GM12874 (cell line): ENCODE measurements at regions not wholly inside any gene's neighbourhood (a gene's known extent, or its start where the extent isn't known, plus 50 kb on each side); places are given as distances from the start of the nearest gene placed in this dataset.

Source experiments
- TF ChIP-seq, protein P1 (sequence below): IDR thresholded peaks from 2 replicates; pipeline ENCODE4 v1.5.1; 2011; ENCODE audit warnings: low read depth, mild to moderate bottlenecking, control low read depth, low read length, moderate library complexity; ENCODE audit not compliant: insufficient read depth

DNA sequence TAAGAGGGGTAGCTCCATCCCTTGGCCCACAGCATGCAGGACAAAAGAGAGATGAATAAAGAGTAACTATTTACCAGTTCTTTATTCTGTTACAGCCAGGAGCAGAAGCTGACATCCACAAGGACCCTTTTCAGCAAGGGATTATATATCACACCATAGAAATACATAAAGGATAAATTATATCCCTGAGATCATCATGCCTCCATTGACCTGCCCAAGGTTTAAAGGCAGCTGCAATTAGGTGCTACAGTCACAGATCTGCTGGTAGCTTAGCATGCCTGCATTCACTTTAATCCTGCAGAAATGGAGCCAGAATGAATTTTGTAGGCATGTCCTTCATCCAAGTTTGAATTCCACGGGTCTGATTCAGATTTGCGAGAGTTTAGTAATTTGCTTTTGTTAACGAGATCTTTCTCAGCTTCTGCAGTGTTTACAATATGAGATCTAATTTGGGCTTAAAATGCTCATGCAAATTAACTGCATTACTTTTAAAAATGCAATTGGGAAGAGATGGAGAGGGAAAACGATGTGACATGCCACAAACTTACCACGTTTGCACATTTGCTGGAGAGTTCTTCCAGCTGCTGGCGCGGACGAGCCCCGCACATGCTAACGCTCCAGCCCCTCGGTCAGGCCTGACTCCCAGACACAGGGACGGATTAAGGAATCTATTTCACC lies 327.0 kb upstream of the NOCT start:
- TF ChIP-seq, protein P1, sequence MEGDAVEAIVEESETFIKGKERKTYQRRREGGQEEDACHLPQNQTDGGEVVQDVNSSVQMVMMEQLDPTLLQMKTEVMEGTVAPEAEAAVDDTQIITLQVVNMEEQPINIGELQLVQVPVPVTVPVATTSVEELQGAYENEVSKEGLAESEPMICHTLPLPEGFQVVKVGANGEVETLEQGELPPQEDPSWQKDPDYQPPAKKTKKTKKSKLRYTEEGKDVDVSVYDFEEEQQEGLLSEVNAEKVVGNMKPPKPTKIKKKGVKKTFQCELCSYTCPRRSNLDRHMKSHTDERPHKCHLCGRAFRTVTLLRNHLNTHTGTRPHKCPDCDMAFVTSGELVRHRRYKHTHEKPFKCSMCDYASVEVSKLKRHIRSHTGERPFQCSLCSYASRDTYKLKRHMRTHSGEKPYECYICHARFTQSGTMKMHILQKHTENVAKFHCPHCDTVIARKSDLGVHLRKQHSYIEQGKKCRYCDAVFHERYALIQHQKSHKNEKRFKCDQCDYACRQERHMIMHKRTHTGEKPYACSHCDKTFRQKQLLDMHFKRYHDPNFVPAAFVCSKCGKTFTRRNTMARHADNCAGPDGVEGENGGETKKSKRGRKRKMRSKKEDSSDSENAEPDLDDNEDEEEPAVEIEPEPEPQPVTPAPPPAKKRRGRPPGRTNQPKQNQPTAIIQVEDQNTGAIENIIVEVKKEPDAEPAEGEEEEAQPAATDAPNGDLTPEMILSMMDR = no peak

DNA sequence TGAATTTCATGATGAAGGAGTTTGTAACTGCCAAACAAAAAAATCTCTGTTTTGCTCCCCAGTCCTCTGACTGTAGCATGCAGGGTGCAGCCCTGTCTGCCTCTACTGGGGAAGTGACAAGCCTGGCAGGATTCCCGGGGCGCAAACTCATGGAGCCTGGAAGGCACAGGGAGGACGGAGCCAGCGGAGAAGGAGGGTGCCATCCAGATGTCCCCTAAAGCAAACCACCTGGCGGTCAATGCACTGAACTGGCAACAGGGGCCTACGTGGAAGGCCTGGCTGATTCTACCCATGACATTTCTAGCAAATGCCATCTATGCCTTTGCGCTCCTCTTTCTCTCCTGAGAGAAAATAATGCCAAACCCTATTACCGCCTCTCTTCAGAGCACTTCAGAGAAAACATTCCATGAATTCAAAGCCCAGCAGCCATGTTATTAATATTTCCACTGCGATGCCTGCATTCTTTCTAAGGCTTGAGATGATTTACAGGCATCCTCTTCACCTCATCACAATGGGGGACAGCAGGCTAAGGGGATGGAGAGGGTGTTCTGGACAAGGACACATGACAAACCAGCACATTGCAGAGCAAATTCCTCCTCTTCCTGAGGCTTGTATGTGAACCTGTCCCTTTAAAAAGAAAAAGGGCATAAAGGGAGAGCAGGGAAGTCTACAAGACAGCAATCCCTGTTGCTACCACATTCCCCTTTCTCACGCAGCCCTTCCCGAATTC lies 329.3 kb upstream of the NOCT start:
- TF ChIP-seq, protein P1 = no peak

DNA sequence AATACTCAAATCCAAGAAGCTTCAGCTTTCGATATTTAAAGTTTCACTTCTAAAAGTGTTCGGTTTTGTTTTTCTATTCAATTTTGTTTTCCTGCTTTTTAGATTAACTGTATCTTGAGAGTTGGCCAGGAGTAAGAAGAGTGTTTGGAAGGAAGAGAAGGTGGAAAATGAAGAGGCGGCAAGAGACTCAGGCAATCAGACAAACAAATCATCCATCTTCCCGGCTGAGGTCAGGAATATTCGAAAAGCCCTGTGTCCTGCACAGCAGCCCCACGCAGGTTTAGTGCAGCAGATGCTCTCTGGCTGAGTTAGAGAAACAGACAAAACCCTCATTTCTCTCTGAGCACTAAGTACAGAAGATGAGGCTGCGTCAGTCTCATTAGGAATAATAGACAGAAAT lies 330.3 kb upstream of the NOCT start:
- TF ChIP-seq, protein P1 = no peak

DNA sequence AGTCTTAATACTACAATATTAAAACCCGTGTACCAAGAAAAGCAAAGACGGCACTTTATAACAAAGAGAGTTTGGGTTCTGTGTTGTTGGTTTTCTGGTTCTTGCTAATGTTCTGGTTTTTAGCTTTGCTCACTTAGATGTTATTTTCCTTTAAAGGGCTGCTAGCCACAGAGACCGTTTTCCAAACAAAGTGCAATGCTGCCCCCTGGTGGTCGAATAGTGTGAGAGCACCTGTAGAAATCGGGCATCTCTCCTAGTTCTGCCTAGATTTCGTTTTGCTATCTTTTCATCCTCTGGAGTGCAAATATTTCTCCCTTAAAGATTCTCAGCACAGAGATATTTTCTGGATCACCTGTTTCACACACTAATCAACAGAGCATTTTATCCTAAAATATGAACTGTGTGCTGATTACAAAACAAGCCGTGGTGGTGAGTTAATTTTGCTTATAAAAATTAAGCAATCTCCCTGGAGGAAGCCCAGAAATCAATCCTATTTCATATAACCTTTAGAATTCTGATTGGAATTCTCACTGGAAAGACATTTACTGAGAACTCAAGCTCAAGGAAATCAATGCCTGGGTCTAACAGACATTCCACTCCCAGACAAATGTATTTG lies 334.5 kb upstream of the NOCT start:
- TF ChIP-seq, protein P1 = peak; percentile 66

DNA sequence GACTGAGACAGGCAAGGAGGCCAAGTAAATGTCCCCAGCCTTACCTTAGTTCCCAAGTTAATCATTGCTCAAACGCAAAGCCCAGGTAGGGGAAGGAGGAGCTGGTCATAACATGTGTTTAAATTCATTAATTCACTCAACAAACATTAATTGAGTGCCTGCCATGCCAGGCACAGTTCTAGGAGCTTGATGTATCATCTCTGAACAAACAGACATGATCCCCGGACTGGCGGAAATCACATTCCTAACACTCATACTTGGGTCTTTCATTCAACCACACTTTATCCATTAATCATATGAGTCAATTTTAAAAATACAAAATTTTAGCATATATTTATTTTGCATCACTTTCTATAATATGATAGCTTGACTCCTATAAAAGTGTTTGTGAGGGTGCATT lies 335.3 kb upstream of the NOCT start:
- TF ChIP-seq, protein P1 = no peak

DNA sequence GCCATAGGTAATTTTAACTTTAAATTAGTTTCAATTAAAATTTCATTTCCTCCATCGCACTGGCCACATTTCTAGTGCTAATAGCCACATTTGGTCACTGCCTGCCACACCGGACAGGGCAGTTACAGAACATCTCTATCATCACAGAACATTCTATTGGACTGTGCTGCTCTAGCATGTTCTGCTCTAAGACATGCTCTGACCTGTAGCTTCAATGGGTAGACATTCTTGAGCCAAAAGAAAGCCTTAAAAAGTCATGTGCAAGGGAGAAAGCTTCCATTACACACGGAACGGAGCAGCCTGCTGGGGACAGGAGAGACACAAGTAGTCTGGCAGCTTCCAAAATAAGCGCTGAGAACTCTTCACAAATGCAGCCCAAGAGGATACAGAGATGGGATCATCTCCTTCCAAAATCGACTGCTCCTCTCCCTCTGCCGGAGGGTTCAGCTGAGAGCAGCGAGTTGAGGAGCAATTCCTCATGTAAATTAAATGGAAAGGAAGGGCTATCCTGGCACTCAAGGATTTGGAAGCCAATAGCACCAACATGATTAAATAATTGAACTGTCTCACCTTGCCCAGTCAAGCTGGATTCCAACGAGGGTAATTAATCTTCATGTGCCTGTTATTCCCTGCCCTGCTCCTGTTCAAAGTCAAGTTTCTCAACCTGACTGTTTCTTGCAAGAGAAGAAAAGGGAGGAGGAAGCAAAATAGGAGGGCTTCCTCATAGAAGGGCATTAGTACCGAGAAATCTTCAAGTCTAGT lies 336.4 kb upstream of the NOCT start:
- TF ChIP-seq, protein P1 = no peak

DNA sequence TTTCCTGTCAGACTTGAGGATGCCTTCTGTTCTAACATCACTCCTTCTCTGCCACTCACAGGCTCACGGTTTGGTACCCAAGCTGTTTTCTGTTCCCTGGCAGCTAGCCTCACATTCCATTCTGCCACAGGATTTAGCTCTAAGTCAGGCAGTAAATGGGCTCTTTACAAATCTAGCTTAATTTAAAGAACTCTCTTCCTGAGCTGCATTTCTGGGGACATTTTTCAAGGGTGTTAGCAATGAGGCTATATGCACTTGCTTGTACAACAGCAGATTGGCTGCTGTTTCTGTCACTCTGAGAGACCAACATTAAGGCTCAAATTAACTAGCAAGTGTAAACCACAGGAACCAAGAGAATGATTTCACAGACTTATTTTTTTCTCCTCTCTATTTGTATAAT lies 337.8 kb upstream of the NOCT start:
- TF ChIP-seq, protein P1 = no peak
